ENCODE measurements at regions not wholly inside any gene's neighbourhood (a gene's known extent, or its start where the extent isn't known, plus 50 kb on each side); places are given as distances from the start of the nearest gene placed in this dataset.
"Not testable (repeated sequence)": the region's sequence is repeated elsewhere in the genome, so short reads cannot be mapped to it uniquely, and the experiment has no call there.

GRCh38 chr7:81070956-81071355 lies 152.1 kb upstream of the SEMA3C start:
- no peaks in the 10 kb centered on the region for H3K9me3 Mint-ChIP-seq
- no peak overlapping the region for H3K27ac Mint-ChIP-seq
- no peaks in the 10 kb centered on the region for H3K36me3 Mint-ChIP-seq
- H3K4me1 Mint-ChIP-seq = no peaks in the 10 kb centered on the region
- H3K4me3 Mint-ChIP-seq = no peak overlapping the region
- no peak for DNase-seq
- H3K27me3 Mint-ChIP-seq = no peaks in the 10 kb centered on the region

- Mint-ChIP-seq H3K4me1 (no peaks in the 10 kb centered on the region), H3K27me3 (no peaks in the 10 kb centered on the region), H3K9me3 (no peaks in the 10 kb centered on the region), H3K27ac (no peak overlapping the region), H3K4me3 (no peak overlapping the region), H3K36me3 (no peaks in the 10 kb centered on the region)
- DNase-seq = no peak
Observed at GRCh38 chr7:81066797-81067196, 147.9 kb upstream of the SEMA3C start.

- no peak for DNase-seq
- no peaks in the 10 kb centered on the region for H3K9me3 Mint-ChIP-seq
- H3K4me3 Mint-ChIP-seq = no peak overlapping the region
- no peaks in the 10 kb centered on the region for H3K36me3 Mint-ChIP-seq
- H3K27me3 Mint-ChIP-seq = no peaks in the 10 kb centered on the region
- no peak overlapping the region for H3K27ac Mint-ChIP-seq
- H3K4me1 Mint-ChIP-seq = no peaks in the 10 kb centered on the region
Observed at GRCh38 chr7:81064426-81064825, 145.6 kb upstream of the SEMA3C start.

GRCh38 chr7:81062755-81063154 lies 143.9 kb upstream of the SEMA3C start:
- DNase-seq = no peak
- Mint-ChIP-seq H3K9me3 (no peaks in the 10 kb centered on the region), H3K27ac (no peak overlapping the region), H3K4me1 (no peaks in the 10 kb centered on the region), H3K36me3 (no peaks in the 10 kb centered on the region), H3K4me3 (no peak overlapping the region), H3K27me3 (no peaks in the 10 kb centered on the region)

- not testable (repeated sequence) for H3K9me3 Mint-ChIP-seq, H3K36me3 Mint-ChIP-seq, DNase-seq, H3K4me1 Mint-ChIP-seq, H3K27me3 Mint-ChIP-seq, H3K27ac Mint-ChIP-seq, H3K4me3 Mint-ChIP-seq
Observed at GRCh38 chr7:81057469-81057868, 138.6 kb upstream of the SEMA3C start.

- Mint-ChIP-seq H3K4me1 (no peaks in the 10 kb centered on the region), H3K27me3 (no peaks in the 10 kb centered on the region), H3K9me3 (peaks cover 3% of the 10 kb centered on the region), H3K36me3 (no peaks in the 10 kb centered on the region), H3K27ac (no peak overlapping the region), H3K4me3 (no peak overlapping the region)
- no peak for DNase-seq
Observed at GRCh38 chr7:81053623-81054022, 134.8 kb upstream of the SEMA3C start.

- Mint-ChIP-seq H3K27ac (no peak overlapping the region), H3K27me3 (no peaks in the 10 kb centered on the region)
Observed at GRCh38 chr7:81051811-81052413, 133.1 kb upstream of the SEMA3C start.

GRCh38 chr7:81045491-81046030 lies 126.7 kb upstream of the SEMA3C start:
- Mint-ChIP-seq H3K27ac (no peak overlapping the region), H3K4me3 (no peak overlapping the region), H3K27me3 (no peaks in the 10 kb centered on the region), H3K4me1 (no peaks in the 10 kb centered on the region), H3K9me3 (peaks cover 8% of the 10 kb centered on the region), H3K36me3 (no peaks in the 10 kb centered on the region)
- DNase-seq = no peak

More at GRCh38 chr7:81051811-81052413, 133.1 kb upstream of the SEMA3C start:
- Mint-ChIP-seq H3K4me3 (no peak overlapping the region), H3K9me3 (peaks cover 6% of the 10 kb centered on the region), H3K36me3 (no peaks in the 10 kb centered on the region), H3K4me1 (no peaks in the 10 kb centered on the region)
- DNase-seq = no peak

GRCh38 chr7:81042646-81043045 lies 123.8 kb upstream of the SEMA3C start:
- not testable (repeated sequence) for H3K9me3 Mint-ChIP-seq, H3K36me3 Mint-ChIP-seq, H3K27me3 Mint-ChIP-seq, DNase-seq, H3K27ac Mint-ChIP-seq, H3K4me1 Mint-ChIP-seq, H3K4me3 Mint-ChIP-seq

GRCh38 chr7:81040496-81040895 lies 121.6 kb upstream of the SEMA3C start:
- Mint-ChIP-seq H3K27ac (no peak overlapping the region), H3K4me3 (no peak overlapping the region), H3K27me3 (peaks cover 3% of the 10 kb centered on the region), H3K9me3 (peaks cover 2% of the 10 kb centered on the region), H3K4me1 (no peaks in the 10 kb centered on the region), H3K36me3 (peaks cover 1% of the 10 kb centered on the region)
- DNase-seq = no peak

- H3K4me3 Mint-ChIP-seq = no peak overlapping the region
- peaks cover 3% of the 10 kb centered on the region for H3K27me3 Mint-ChIP-seq
- no peak for DNase-seq
- peaks cover 1% of the 10 kb centered on the region for H3K36me3 Mint-ChIP-seq
- H3K27ac Mint-ChIP-seq = no peak overlapping the region
- H3K4me1 Mint-ChIP-seq = no peaks in the 10 kb centered on the region
- no peaks in the 10 kb centered on the region for H3K9me3 Mint-ChIP-seq
Observed at GRCh38 chr7:81036871-81037270, 118.0 kb upstream of the SEMA3C start.

- Mint-ChIP-seq H3K36me3 (peaks cover 1% of the 10 kb centered on the region), H3K4me3 (no peak overlapping the region), H3K27ac (no peak overlapping the region), H3K27me3 (peaks cover 3% of the 10 kb centered on the region), H3K4me1 (no peaks in the 10 kb centered on the region), H3K9me3 (no peaks in the 10 kb centered on the region)
- DNase-seq = no peak
Observed at GRCh38 chr7:81036057-81036456, 117.2 kb upstream of the SEMA3C start.

GRCh38 chr7:81031996-81032395 lies 113.1 kb upstream of the SEMA3C start:
- H3K36me3 Mint-ChIP-seq = no peaks in the 10 kb centered on the region
- no peaks in the 10 kb centered on the region for H3K9me3 Mint-ChIP-seq
- no peaks in the 10 kb centered on the region for H3K27me3 Mint-ChIP-seq
- no peaks in the 10 kb centered on the region for H3K4me1 Mint-ChIP-seq
- no peak overlapping the region for H3K4me3 Mint-ChIP-seq
- H3K27ac Mint-ChIP-seq = no peak overlapping the region
- DNase-seq = no peak

- Mint-ChIP-seq H3K4me3 (no peak overlapping the region), H3K9me3 (no peaks in the 10 kb centered on the region), H3K27ac (no peak overlapping the region)
Observed at GRCh38 chr7:81031243-81031642, 112.4 kb upstream of the SEMA3C start.

GRCh38 chr7:81030472-81030871 lies 111.6 kb upstream of the SEMA3C start:
- H3K36me3 Mint-ChIP-seq = no peaks in the 10 kb centered on the region
- H3K9me3 Mint-ChIP-seq = no peaks in the 10 kb centered on the region
- no peaks in the 10 kb centered on the region for H3K4me1 Mint-ChIP-seq
- no peaks in the 10 kb centered on the region for H3K27me3 Mint-ChIP-seq
- H3K4me3 Mint-ChIP-seq = no peak overlapping the region
- no peak overlapping the region for H3K27ac Mint-ChIP-seq
- DNase-seq = no peak

More at GRCh38 chr7:81031243-81031642, 112.4 kb upstream of the SEMA3C start:
- no peak for DNase-seq
- no peaks in the 10 kb centered on the region for H3K27me3 Mint-ChIP-seq
- H3K4me1 Mint-ChIP-seq = no peaks in the 10 kb centered on the region
- no peaks in the 10 kb centered on the region for H3K36me3 Mint-ChIP-seq

- no peaks in the 10 kb centered on the region for H3K4me1 Mint-ChIP-seq
- H3K27ac Mint-ChIP-seq = no peak overlapping the region
- no peak for DNase-seq
- H3K9me3 Mint-ChIP-seq = no peaks in the 10 kb centered on the region
- H3K4me3 Mint-ChIP-seq = no peak overlapping the region
- H3K36me3 Mint-ChIP-seq = no peaks in the 10 kb centered on the region
- H3K27me3 Mint-ChIP-seq = no peaks in the 10 kb centered on the region
Observed at GRCh38 chr7:81029511-81029910, 110.7 kb upstream of the SEMA3C start.
